Nephron (organoid): ENCODE measurements at regions not wholly inside any gene's neighbourhood (a gene's known extent, or its start where the extent isn't known, plus 50 kb on each side); places are given as distances from the start of the nearest gene placed in this dataset.

Experiments
- H3K27ac Mint-ChIP-seq, 3 experiments: 2 replicates each; pipeline ENCODE4 v1.8.0; 2020; ENCODE audit warnings: mixed read lengths in 3 of 3, mild to moderate bottlenecking in 2 of 3, moderate library complexity in 1 of 3
- H3K27me3 Mint-ChIP-seq: 2 replicates; pipeline ENCODE4 v1.8.0; 2021; ENCODE audit warnings: low read depth, mild to moderate bottlenecking, moderate library complexity, mixed read lengths
- H3K36me3 Mint-ChIP-seq: 2 replicates; pipeline ENCODE4 v1.8.0; 2020; ENCODE audit warnings: low read depth, mixed read lengths
- H3K4me1 Mint-ChIP-seq: 2 replicates; pipeline ENCODE4 v1.8.0; 2020; ENCODE audit warnings: mixed read lengths
- H3K4me3 Mint-ChIP-seq, 3 experiments: 2 replicates each; pipeline ENCODE4 v1.8.0; 2020; ENCODE audit warnings: mild to moderate bottlenecking in 3 of 3, mixed read lengths in 3 of 3, moderate library complexity in 2 of 3
- H3K9me3 Mint-ChIP-seq: 2 replicates; pipeline ENCODE4 v1.8.0; 2020; ENCODE audit warnings: mixed read lengths
- CTCF ChIP-seq, 3 experiments: fragments of 200-600 bp; sonication (generic); IDR thresholded peaks; one replicate each; pipeline ENCODE4 v1.5.0; 2021; ENCODE audit warnings: antibody characterized with exemption in 3 of 3; ENCODE audit not compliant: unreplicated experiment in 3 of 3

DNA sequence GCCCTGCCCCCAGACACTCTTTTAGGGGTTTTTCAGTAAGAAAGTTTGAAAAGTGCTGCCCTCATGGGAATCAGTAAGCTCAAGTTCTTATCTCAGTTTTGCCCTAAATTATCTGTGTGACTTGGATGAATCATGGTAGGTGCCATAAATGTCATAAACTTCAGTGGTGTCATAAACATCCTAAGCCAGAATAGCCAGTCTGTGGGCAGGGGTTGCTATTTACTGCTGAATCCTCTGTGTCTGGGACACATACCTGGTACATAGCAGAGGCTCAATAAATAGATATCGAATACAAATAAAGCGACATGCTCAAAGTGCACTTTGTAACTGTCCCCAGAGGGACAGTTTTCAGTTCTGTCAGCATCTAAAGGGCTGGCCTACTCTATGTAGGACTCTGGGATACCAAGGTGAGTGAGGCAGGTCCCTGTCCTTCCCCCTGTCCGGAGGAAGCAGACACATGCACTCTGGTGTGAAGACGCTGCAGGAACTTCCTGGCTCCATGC, 502.1 kb downstream of the RPS24 start:
- Mint-ChIP-seq H3K4me1 (peaks cover 21% of the 10 kb centered on the region), H3K4me3 (no peak overlapping the region), H3K27me3 (peaks cover 19% of the 10 kb centered on the region), H3K27ac (no peak overlapping the region), H3K9me3 (no peaks in the 10 kb centered on the region), H3K36me3 (no peaks in the 10 kb centered on the region)
- TF ChIP-seq CTCF (IDR thresholded peaks at IDR 0.05; ENCODE audit: unreplicated experiment in 3 of 3) = no peak

GRCh38 chr10:78537018-78537417, 503.4 kb downstream of the RPS24 start:
- peaks cover 30% of the 10 kb centered on the region for H3K4me1 Mint-ChIP-seq
- H3K4me3 Mint-ChIP-seq = no peak overlapping the region
- no peaks in the 10 kb centered on the region for H3K9me3 Mint-ChIP-seq
- no peak for TF ChIP-seq CTCF (IDR thresholded peaks at IDR 0.05; ENCODE audit: unreplicated experiment in 3 of 3)
- H3K27me3 Mint-ChIP-seq = peaks cover 23% of the 10 kb centered on the region
- no peaks in the 10 kb centered on the region for H3K36me3 Mint-ChIP-seq
- peak overlapping the region in 2 of 3 experiments; percentile 38 to 54 for H3K27ac Mint-ChIP-seq

DNA sequence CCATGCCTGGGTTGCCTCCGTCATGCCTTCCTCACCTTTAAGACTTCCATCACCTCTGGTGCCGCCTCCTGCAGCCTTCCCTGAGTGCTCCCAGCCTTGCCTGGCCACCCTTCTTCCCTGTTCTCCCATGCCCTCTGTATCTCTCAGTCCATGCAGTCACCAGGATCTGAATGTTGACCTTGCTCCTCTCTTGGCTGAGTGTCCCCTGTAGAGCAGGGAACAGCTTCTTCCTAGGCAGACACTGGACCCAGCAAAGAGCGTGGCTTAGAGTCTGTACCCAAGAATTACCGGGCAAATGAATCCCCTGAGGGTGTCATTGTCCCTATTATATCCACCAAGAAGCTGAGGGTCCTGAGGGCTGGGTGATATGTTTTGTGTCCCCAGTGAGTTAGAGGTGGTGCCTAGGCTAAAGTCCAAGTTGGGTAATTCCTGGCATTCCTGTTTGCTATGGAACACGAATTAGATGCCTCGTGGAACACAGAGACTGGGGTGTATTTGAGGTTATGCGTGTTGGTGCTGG, 505.6 kb downstream of the RPS24 start:
- H3K4me3 Mint-ChIP-seq = no peak overlapping the region
- TF ChIP-seq CTCF (IDR thresholded peaks at IDR 0.05; ENCODE audit: unreplicated experiment in 3 of 3) = no peak
- H3K27ac Mint-ChIP-seq = peak overlapping the region; percentile 16 to 85 (median 78)
- no peaks in the 10 kb centered on the region for H3K36me3 Mint-ChIP-seq
- H3K9me3 Mint-ChIP-seq = no peaks in the 10 kb centered on the region
- peaks cover 49% of the 10 kb centered on the region for H3K4me1 Mint-ChIP-seq
- H3K27me3 Mint-ChIP-seq = peaks cover 14% of the 10 kb centered on the region

GRCh38 chr10:78540355-78541076, 506.9 kb downstream of the RPS24 start:
- Mint-ChIP-seq H3K36me3 (no peaks in the 10 kb centered on the region), H3K27me3 (peaks cover 14% of the 10 kb centered on the region), H3K27ac (peak overlapping the region; percentile 28 to 95 (median 94)), H3K9me3 (no peaks in the 10 kb centered on the region), H3K4me3 (no peak overlapping the region), H3K4me1 (peaks cover 57% of the 10 kb centered on the region)
- no peak for TF ChIP-seq CTCF (IDR thresholded peaks at IDR 0.05; ENCODE audit: unreplicated experiment in 3 of 3)

GRCh38 chr10:78541481-78542140, 507.9 kb downstream of the RPS24 start:
- Mint-ChIP-seq H3K4me3 (no peak overlapping the region), H3K36me3 (no peaks in the 10 kb centered on the region), H3K4me1 (peaks cover 60% of the 10 kb centered on the region), H3K27ac (peak overlapping the region; percentile 77 to 95 (median 94)), H3K27me3 (peaks cover 14% of the 10 kb centered on the region), H3K9me3 (no peaks in the 10 kb centered on the region)
- TF ChIP-seq CTCF (IDR thresholded peaks at IDR 0.05; ENCODE audit: unreplicated experiment in 3 of 3) = no peak
